ENCODE measurements at regions not wholly inside any gene's neighbourhood (a gene's known extent, or its start where the extent isn't known, plus 50 kb on each side); places are given as distances from the start of the nearest gene placed in this dataset.
A peak's percentile ranks its signal among the peaks of the same experiment; 100 is the strongest.

- H2AFZ ChIP-seq (replicated peaks; ENCODE audit: low read length, poor library complexity), result no peak overlapping the region
- H2BK20ac ChIP-seq (ENCODE audit: low read depth, low read length), result 0 out of 2 replicates have a peak overlapping the region, but pooled peaks have one; percentile 9
- no peaks in the 10 kb centered on the region for H3K79me1 ChIP-seq (ENCODE audit: low read depth in 1 of 2, low read length in 2 of 2)
- H2AK5ac ChIP-seq (ENCODE audit: low read depth, low read length), result no peak overlapping the region
- DNase-seq (no peak), ATAC-seq (ENCODE audit: low read depth) (no peak)
- H4K91ac ChIP-seq (ENCODE audit: insufficient read depth, low read depth, low read length), result no peak overlapping the region
- H4K20me1 ChIP-seq (ENCODE audit: insufficient read depth, low read length), result no peaks in the 10 kb centered on the region
- TF ChIP-seq NFE2L2 (IDR thresholded peaks at IDR 0.05; ENCODE audit: low read depth, low read length) (no peak), CHD1 (IDR thresholded peaks at IDR 0.05; ENCODE audit: low read depth, low read length) (no peak), MAFK (IDR thresholded peaks at IDR 0.05; ENCODE audit: low read depth, low read length) (no peak), FOS (IDR thresholded peaks at IDR 0.05; ENCODE audit: low read depth, low read length) (no peak), BHLHE40 (IDR thresholded peaks at IDR 0.05; ENCODE audit: low read depth, low read length) (no peak), RAD21 (IDR thresholded peaks at IDR 0.05; ENCODE audit: low read length) (no peak), USF2 (IDR thresholded peaks at IDR 0.05; ENCODE audit: low read depth, low read length) (no peak), MAZ (IDR thresholded peaks at IDR 0.05; ENCODE audit: borderline replicate concordance, low read depth, low read length) (no peak)
- no peak overlapping the region for H3K4me2 ChIP-seq (ENCODE audit: low read depth, low read length)
- H2BK5ac ChIP-seq (ENCODE audit: low read depth, low read length, poor library complexity, severe bottlenecking), result no peak overlapping the region
- H3K18ac ChIP-seq (ENCODE audit: low read depth, low read length), result peak overlapping the region; percentile 31; the same call in 1 of the 2 replicates
- no peak overlapping the region for H3K4ac ChIP-seq (ENCODE audit: low read depth, low read length)
- H3K27ac ChIP-seq (ENCODE audit: insufficient read depth, low read length), result no peak overlapping the region
- H3K9me3 ChIP-seq (ENCODE audit: control insufficient read depth, insufficient read depth, low read length), result no peaks in the 10 kb centered on the region
- H2BK120ac ChIP-seq (ENCODE audit: low read depth, low read length), result no peak overlapping the region
- CTCF ChIA-PET, result no interaction called here
- H2AK9ac ChIP-seq (replicated peaks; ENCODE audit: low read depth, low read length, poor library complexity), result no peak overlapping the region
- H3K9ac ChIP-seq (ENCODE audit: low read depth, low read length), result no peak overlapping the region
- BruUV-seq (replicated peaks), result no TSS peak
- H3K4me1 ChIP-seq (ENCODE audit: control insufficient read depth, insufficient read depth, low read length), result no peaks in the 10 kb centered on the region
- dilution Hi-C loops (cut with HindIII; ENCODE audit: low sequenced_read_pairs, unreplicated experiment), result no loop called here
- intact Hi-C loops (cut with micrococcal nuclease), result no loop called here
- no peaks in the 10 kb centered on the region for H3K9me1 ChIP-seq (ENCODE audit: insufficient read depth, low read length)
- H3K27me3 ChIP-seq (ENCODE audit: control insufficient read depth, insufficient read depth, low read length), result no peaks in the 10 kb centered on the region
- peak overlapping the region; percentile 5; the same call in 1 of the 3 replicates for H2BK15ac ChIP-seq (ENCODE audit: low read depth, low read length)
- in situ Hi-C loops (cut with MboI; ENCODE audit: low sequenced_read_pairs), result no loop called here
- H3K36me3 ChIP-seq (ENCODE audit: control insufficient read depth, insufficient read depth, low read length), result no peaks in the 10 kb centered on the region
- H4K5ac ChIP-seq (ENCODE audit: low read depth, low read length), result no peak overlapping the region
- no peak overlapping the region for H3K14ac ChIP-seq (replicated peaks; ENCODE audit: low read depth, low read length)
- H3K4me3 ChIP-seq (ENCODE audit: insufficient read depth, low read depth, low read length), result no peak overlapping the region
- no peak overlapping the region for H3K56ac ChIP-seq (ENCODE audit: extremely low read depth, insufficient read depth, low read length)
- POLR2A ChIA-PET (ENCODE audit: unreplicated experiment), result no interaction called here
- WGBS, 2 experiments (ENCODE audit: extremely low coverage in 2 of 2, insufficient read length in 1 of 2), result no CpG with 5 or more reads among the region's 4 CpGs
- no peak overlapping the region for H3K23ac ChIP-seq (ENCODE audit: low read depth, low read length)
- no peak overlapping the region for H4K8ac ChIP-seq (ENCODE audit: low read depth in 2 of 2, low read length in 2 of 2)
Measured at GRCh38 chrX:13265549-13266132, 54.2 kb downstream of the ATXN3L start.
